Ishikawa (cell line): ENCODE measurements at regions not wholly inside any gene's neighbourhood (a gene's known extent, or its start where the extent isn't known, plus 50 kb on each side); places are given as distances from the start of the nearest gene placed in this dataset.

Experiments
- CREB1 ChIP-seq: IDR thresholded peaks from 2 replicates; pipeline ENCODE4 v1.6.1; 2012; ENCODE audit warnings: low read depth
- FOXM1 ChIP-seq: IDR thresholded peaks from 2 replicates; pipeline ENCODE4 v1.6.1; 2012; ENCODE audit warnings: low read depth, borderline replicate concordance
- TAF1 ChIP-seq: IDR thresholded peaks from 2 replicates; pipeline ENCODE4 v1.6.1; 2012; ENCODE audit warnings: low read depth, mild to moderate bottlenecking
- ZBTB7A ChIP-seq: IDR thresholded peaks from 2 replicates; pipeline ENCODE4 v1.6.1; 2012; ENCODE audit warnings: low read depth

DNA sequence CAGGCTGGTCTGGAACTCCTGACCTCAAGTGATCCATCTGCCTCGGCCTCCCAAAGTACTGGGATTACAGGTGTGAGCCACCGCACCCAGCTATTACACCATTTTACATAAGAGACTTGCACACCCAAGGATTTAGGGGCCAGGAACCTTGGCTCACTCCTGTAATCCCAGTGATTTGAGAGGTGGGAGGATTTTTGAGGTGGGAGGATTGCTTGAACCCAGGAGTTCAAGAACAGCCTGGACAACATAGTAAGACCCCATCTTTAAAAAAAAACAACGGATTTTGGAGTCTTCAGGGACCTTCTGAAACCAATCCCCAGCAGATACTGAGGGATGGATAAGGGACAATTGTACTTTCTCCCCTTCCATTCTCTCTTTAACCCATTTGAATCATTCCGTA is 55.3 kb upstream of the PIM1 start:
- TF ChIP-seq FOXM1 (no peak), ZBTB7A (no peak), TAF1 (no peak), CREB1 (no peak)
